ENCODE measurements at regions not wholly inside any gene's neighbourhood (a gene's known extent, or its start where the extent isn't known, plus 50 kb on each side); places are given as distances from the start of the nearest gene placed in this dataset.

DNA sequence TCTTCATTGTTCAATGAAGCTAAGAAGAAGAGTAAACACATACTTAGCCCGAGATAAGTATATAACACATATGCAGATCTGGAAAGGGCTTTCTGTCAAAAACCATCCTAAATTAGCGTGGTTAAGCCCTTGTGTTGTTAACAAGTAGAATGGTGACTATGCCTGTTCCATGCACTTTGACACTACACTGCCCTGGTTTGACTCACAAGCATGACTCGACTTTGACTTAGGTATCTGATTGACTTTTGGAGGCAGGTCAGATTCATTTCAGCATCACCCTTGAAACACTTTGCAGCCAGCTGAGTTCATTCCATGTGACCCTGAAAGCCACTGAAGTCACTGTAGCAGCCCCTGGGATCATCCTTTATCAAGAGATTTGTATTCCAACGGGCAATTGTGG lies 239.8 kb downstream of the TBX18 start:
- no peaks in the 10 kb centered on the region for H3K9me1 ChIP-seq (ENCODE audit: control insufficient read depth, extremely low read depth, insufficient read depth, low read length)
- no peaks in the 10 kb centered on the region for H3K4me1 ChIP-seq (ENCODE audit: control insufficient read depth, extremely low read depth, insufficient read depth, low read length)
- H4K20me1 ChIP-seq (ENCODE audit: control insufficient read depth, extremely low read depth, insufficient read depth, low read length), result no peaks in the 10 kb centered on the region
- no peaks in the 10 kb centered on the region for H3K27me3 ChIP-seq (ENCODE audit: control insufficient read depth, extremely low read depth, insufficient read depth, low read length)
- no peak overlapping the region for H3K9ac ChIP-seq (ENCODE audit: control insufficient read depth, extremely low read depth, insufficient read depth, low read length)
- TF ChIP-seq EZH2 (IDR thresholded peaks at IDR 0.05; ENCODE audit: low read length), result no peak
- TF ChIP-seq, protein P1, sequence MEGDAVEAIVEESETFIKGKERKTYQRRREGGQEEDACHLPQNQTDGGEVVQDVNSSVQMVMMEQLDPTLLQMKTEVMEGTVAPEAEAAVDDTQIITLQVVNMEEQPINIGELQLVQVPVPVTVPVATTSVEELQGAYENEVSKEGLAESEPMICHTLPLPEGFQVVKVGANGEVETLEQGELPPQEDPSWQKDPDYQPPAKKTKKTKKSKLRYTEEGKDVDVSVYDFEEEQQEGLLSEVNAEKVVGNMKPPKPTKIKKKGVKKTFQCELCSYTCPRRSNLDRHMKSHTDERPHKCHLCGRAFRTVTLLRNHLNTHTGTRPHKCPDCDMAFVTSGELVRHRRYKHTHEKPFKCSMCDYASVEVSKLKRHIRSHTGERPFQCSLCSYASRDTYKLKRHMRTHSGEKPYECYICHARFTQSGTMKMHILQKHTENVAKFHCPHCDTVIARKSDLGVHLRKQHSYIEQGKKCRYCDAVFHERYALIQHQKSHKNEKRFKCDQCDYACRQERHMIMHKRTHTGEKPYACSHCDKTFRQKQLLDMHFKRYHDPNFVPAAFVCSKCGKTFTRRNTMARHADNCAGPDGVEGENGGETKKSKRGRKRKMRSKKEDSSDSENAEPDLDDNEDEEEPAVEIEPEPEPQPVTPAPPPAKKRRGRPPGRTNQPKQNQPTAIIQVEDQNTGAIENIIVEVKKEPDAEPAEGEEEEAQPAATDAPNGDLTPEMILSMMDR (optimal IDR thresholded peaks at IDR 0.05 in 1 of 3, IDR thresholded peaks at IDR 0.05 in 1 of 3, conservative IDR thresholded peaks at IDR 0.05 in 1 of 3; ENCODE audit: extremely low read depth in 1 of 3, insufficient read depth in 2 of 3, low read length in 3 of 3), result no peak
- H2AFZ ChIP-seq (ENCODE audit: control insufficient read depth, low read length), result no peak overlapping the region
- no peaks in the 10 kb centered on the region for H3K79me2 ChIP-seq (ENCODE audit: control insufficient read depth, insufficient read depth, low read length)
- H3K27ac ChIP-seq (ENCODE audit: control insufficient read depth, insufficient read depth, low read length), result no peak overlapping the region
- H3K9me3 ChIP-seq (ENCODE audit: control insufficient read depth, low read depth, low read length), result no peaks in the 10 kb centered on the region
- DNase-seq (ENCODE audit: low read depth, low spot score) (no peak), FAIRE-seq (no peak)
- dilution Hi-C loops (cut with MboI; ENCODE audit: extremely low pct_ligation_motif_present, low sequenced_read_pairs), result no loop called here
- H3K36me3 ChIP-seq (ENCODE audit: control insufficient read depth in 2 of 2, extremely low read depth in 1 of 2, insufficient read depth in 2 of 2, low read length in 2 of 2), result no peaks in the 10 kb centered on the region
- no peak overlapping the region for H3K4me2 ChIP-seq (ENCODE audit: control insufficient read depth, extremely low read depth, insufficient read depth, low read depth, low read length)
- H3K4me3 ChIP-seq (ENCODE audit: control insufficient read depth in 2 of 3, extremely low read depth in 1 of 3, insufficient read depth in 2 of 3, low read depth in 1 of 3, low read length in 3 of 3), result no peak overlapping the region

DNA sequence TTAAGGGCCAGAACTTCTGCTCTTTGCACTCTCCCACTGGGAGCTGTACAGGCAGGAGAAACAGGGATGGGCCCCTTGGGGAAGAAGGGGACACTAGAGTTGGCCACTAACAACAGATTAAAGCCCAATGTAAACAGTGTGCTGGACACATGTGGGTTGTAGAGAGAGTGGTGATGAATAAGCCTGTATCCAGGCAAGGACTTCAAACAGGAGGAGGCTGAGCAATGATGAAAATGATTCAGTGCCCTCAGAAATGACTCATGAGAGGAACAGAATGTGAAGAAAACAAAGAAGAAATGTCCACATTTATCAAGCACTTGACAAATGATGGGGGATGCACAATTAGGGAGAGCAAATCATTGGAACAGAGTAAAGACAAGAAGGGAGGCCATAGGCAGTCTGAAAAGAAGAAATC lies 242.3 kb downstream of the TBX18 start:
- Histone ChIP-seq H3K9me1 (ENCODE audit: control insufficient read depth, extremely low read depth, insufficient read depth, low read length) (no peaks in the 10 kb centered on the region), H3K79me2 (ENCODE audit: control insufficient read depth, insufficient read depth, low read length) (no peaks in the 10 kb centered on the region), H3K4me3 (ENCODE audit: control insufficient read depth in 2 of 3, extremely low read depth in 1 of 3, insufficient read depth in 2 of 3, low read depth in 1 of 3, low read length in 3 of 3) (no peak overlapping the region), H2AFZ (ENCODE audit: control insufficient read depth, low read length) (no peak overlapping the region), H3K9me3 (ENCODE audit: control insufficient read depth, low read depth, low read length) (no peaks in the 10 kb centered on the region), H3K4me2 (ENCODE audit: control insufficient read depth, extremely low read depth, insufficient read depth, low read depth, low read length) (no peak overlapping the region), H3K27ac (ENCODE audit: control insufficient read depth, insufficient read depth, low read length) (no peak overlapping the region), H3K4me1 (ENCODE audit: control insufficient read depth, extremely low read depth, insufficient read depth, low read length) (no peaks in the 10 kb centered on the region), H3K36me3 (ENCODE audit: control insufficient read depth in 2 of 2, extremely low read depth in 1 of 2, insufficient read depth in 2 of 2, low read length in 2 of 2) (no peaks in the 10 kb centered on the region), H4K20me1 (ENCODE audit: control insufficient read depth, extremely low read depth, insufficient read depth, low read length) (no peaks in the 10 kb centered on the region), H3K9ac (ENCODE audit: control insufficient read depth, extremely low read depth, insufficient read depth, low read length) (no peak overlapping the region), H3K27me3 (ENCODE audit: control insufficient read depth, extremely low read depth, insufficient read depth, low read length) (no peaks in the 10 kb centered on the region)
- no peak for FAIRE-seq
- dilution Hi-C loops (cut with MboI; ENCODE audit: extremely low pct_ligation_motif_present, low sequenced_read_pairs), result no loop called here
- TF ChIP-seq, protein P1 (optimal IDR thresholded peaks at IDR 0.05 in 1 of 3, IDR thresholded peaks at IDR 0.05 in 1 of 3, conservative IDR thresholded peaks at IDR 0.05 in 1 of 3; ENCODE audit: extremely low read depth in 1 of 3, insufficient read depth in 2 of 3, low read length in 3 of 3), result no peak
- no peak for TF ChIP-seq EZH2 (IDR thresholded peaks at IDR 0.05; ENCODE audit: low read length)
- DNase-seq (ENCODE audit: low read depth, low spot score), result no peak

Data from keratinocyte (primary cell).